ENCODE measurements at regions not wholly inside any gene's neighbourhood (a gene's known extent, or its start where the extent isn't known, plus 50 kb on each side); places are given as distances from the start of the nearest gene placed in this dataset.

DNA sequence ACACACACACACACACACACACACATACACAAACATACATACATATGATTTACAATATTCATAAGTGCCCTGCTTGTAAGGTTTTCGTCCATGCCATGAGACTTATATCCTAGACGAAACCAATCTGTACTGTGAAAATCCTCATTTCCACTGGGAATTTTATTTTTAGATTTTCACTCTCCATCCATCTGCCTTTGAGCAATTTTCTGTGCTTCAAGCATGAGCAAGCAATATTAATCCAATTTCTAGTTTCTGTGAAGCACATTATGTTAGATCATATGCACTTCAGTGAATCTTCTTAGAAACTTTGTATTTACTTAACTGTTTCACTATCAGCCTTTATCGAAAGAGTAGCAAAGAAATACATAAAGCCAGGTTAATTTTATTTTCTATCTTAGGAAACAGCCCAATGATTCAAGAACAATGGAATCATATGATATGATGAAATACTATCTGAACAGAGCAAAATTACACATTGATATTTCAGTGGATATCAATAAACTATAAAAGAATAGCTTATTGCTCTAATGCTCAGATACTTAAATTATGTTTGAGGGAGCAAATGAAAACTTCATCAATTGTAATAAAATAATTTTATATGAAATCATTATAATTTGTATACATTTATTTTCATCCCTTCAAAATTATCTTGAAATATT lies 1100.7 kb upstream of the MIR17HG start (continued):
- TF ChIP-seq, protein P1, sequence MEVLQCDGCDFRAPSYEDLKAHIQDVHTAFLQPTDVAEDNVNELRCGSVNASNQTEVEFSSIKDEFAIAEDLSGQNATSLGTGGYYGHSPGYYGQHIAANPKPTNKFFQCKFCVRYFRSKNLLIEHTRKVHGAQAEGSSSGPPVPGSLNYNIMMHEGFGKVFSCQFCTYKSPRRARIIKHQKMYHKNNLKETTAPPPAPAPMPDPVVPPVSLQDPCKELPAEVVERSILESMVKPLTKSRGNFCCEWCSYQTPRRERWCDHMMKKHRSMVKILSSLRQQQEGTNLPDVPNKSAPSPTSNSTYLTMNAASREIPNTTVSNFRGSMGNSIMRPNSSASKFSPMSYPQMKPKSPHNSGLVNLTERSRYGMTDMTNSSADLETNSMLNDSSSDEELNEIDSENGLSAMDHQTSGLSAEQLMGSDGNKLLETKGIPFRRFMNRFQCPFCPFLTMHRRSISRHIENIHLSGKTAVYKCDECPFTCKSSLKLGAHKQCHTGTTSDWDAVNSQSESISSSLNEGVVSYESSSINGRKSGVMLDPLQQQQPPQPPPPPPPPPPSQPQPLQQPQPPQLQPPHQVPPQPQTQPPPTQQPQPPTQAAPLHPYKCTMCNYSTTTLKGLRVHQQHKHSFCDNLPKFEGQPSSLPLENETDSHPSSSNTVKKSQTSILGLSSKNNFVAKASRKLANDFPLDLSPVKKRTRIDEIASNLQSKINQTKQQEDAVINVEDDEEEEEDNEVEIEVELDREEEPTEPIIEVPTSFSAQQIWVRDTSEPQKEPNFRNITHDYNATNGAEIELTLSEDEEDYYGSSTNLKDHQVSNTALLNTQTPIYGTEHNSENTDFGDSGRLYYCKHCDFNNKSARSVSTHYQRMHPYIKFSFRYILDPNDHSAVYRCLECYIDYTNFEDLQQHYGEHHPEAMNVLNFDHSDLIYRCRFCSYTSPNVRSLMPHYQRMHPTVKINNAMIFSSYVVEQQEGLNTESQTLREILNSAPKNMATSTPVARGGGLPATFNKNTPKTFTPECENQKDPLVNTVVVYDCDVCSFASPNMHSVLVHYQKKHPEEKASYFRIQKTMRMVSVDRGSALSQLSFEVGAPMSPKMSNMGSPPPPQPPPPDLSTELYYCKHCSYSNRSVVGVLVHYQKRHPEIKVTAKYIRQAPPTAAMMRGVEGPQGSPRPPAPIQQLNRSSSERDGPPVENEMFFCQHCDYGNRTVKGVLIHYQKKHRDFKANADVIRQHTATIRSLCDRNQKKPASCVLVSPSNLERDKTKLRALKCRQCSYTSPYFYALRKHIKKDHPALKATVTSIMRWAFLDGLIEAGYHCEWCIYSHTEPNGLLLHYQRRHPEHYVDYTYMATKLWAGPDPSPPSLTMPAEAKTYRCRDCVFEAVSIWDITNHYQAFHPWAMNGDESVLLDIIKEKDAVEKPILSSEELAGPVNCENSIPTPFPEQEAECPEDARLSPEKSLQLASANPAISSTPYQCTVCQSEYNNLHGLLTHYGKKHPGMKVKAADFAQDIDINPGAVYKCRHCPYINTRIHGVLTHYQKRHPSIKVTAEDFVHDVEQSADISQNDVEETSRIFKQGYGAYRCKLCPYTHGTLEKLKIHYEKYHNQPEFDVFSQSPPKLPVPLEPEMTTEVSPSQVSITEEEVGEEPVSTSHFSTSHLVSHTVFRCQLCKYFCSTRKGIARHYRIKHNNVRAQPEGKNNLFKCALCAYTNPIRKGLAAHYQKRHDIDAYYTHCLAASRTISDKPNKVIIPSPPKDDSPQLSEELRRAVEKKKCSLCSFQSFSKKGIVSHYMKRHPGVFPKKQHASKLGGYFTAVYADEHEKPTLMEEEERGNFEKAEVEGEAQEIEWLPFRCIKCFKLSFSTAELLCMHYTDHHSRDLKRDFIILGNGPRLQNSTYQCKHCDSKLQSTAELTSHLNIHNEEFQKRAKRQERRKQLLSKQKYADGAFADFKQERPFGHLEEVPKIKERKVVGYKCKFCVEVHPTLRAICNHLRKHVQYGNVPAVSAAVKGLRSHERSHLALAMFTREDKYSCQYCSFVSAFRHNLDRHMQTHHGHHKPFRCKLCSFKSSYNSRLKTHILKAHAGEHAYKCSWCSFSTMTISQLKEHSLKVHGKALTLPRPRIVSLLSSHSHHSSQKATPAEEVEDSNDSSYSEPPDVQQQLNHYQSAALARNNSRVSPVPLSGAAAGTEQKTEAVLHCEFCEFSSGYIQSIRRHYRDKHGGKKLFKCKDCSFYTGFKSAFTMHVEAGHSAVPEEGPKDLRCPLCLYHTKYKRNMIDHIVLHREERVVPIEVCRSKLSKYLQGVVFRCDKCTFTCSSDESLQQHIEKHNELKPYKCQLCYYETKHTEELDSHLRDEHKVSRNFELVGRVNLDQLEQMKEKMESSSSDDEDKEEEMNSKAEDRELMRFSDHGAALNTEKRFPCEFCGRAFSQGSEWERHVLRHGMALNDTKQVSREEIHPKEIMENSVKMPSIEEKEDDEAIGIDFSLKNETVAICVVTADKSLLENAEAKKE (CRISPR knock-in tag; IDR thresholded peaks at IDR 0.05), result no peak
- TF ChIP-seq JUNB (IDR thresholded peaks at IDR 0.05; ENCODE audit: unreplicated experiment), result no peak
- no peak for TF ChIP-seq CREB1 (CRISPR knock-in tag; IDR thresholded peaks at IDR 0.05; ENCODE audit: low read depth)
- TF ChIP-seq EZH2 (IDR thresholded peaks at IDR 0.05; ENCODE audit: low read depth, unreplicated experiment), result no peak
- TF ChIP-seq POLR2AphosphoS5 (IDR thresholded peaks at IDR 0.05; ENCODE audit: low read depth), result no peak
- TF ChIP-seq, protein P2, sequence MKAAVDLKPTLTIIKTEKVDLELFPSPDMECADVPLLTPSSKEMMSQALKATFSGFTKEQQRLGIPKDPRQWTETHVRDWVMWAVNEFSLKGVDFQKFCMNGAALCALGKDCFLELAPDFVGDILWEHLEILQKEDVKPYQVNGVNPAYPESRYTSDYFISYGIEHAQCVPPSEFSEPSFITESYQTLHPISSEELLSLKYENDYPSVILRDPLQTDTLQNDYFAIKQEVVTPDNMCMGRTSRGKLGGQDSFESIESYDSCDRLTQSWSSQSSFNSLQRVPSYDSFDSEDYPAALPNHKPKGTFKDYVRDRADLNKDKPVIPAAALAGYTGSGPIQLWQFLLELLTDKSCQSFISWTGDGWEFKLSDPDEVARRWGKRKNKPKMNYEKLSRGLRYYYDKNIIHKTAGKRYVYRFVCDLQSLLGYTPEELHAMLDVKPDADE (IDR thresholded peaks at IDR 0.05), result no peak
- no peak for TF ChIP-seq ZNF331 (CRISPR knock-in tag; IDR thresholded peaks at IDR 0.05; ENCODE audit: low read depth)
- no peak for TF ChIP-seq EZH2phosphoT487 (IDR thresholded peaks at IDR 0.05; ENCODE audit: unreplicated experiment)
- no peak for TF ChIP-seq ZNF114 (CRISPR knock-in tag; IDR thresholded peaks at IDR 0.05)
- no peak for TF ChIP-seq STAT1 (IDR thresholded peaks at IDR 0.05; ENCODE audit: unreplicated experiment)
- TF ChIP-seq, protein P3, sequence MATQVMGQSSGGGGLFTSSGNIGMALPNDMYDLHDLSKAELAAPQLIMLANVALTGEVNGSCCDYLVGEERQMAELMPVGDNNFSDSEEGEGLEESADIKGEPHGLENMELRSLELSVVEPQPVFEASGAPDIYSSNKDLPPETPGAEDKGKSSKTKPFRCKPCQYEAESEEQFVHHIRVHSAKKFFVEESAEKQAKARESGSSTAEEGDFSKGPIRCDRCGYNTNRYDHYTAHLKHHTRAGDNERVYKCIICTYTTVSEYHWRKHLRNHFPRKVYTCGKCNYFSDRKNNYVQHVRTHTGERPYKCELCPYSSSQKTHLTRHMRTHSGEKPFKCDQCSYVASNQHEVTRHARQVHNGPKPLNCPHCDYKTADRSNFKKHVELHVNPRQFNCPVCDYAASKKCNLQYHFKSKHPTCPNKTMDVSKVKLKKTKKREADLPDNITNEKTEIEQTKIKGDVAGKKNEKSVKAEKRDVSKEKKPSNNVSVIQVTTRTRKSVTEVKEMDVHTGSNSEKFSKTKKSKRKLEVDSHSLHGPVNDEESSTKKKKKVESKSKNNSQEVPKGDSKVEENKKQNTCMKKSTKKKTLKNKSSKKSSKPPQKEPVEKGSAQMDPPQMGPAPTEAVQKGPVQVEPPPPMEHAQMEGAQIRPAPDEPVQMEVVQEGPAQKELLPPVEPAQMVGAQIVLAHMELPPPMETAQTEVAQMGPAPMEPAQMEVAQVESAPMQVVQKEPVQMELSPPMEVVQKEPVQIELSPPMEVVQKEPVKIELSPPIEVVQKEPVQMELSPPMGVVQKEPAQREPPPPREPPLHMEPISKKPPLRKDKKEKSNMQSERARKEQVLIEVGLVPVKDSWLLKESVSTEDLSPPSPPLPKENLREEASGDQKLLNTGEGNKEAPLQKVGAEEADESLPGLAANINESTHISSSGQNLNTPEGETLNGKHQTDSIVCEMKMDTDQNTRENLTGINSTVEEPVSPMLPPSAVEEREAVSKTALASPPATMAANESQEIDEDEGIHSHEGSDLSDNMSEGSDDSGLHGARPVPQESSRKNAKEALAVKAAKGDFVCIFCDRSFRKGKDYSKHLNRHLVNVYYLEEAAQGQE (IDR thresholded peaks at IDR 0.05; ENCODE audit: unreplicated experiment), result no peak

All from GM23338 (cell line).